ENCODE measurements at regions not wholly inside any gene's neighbourhood (a gene's known extent, or its start where the extent isn't known, plus 50 kb on each side); places are given as distances from the start of the nearest gene placed in this dataset.
A peak's percentile ranks its signal among the peaks of the same experiment; 100 is the strongest.

- no peaks in the 10 kb centered on the region for H3K36me3 ChIP-seq (ENCODE audit: control insufficient read depth, insufficient read depth, low read length)
- H3K4me3 ChIP-seq (ENCODE audit: low read length): no peak overlapping the region
- Mint-ChIP-seq H3K27me3 (ENCODE audit: insufficient read depth) (no peaks in the 10 kb centered on the region), H3K36me3 (ENCODE audit: low read depth) (no peaks in the 10 kb centered on the region), H3K27ac (no peak overlapping the region), H3K4me1 (peaks cover 30% of the 10 kb centered on the region), H3K9me3 (no peaks in the 10 kb centered on the region), H3K4me3 (no peak overlapping the region)
- H3K4me1 ChIP-seq (ENCODE audit: control insufficient read depth, insufficient read depth, low read length): peaks cover 18% of the 10 kb centered on the region
- no peak overlapping the region for H3K9ac ChIP-seq (ENCODE audit: extremely low read depth, low read length, poor library complexity, severe bottlenecking)
- TF ChIP-seq CTCF (conservative IDR thresholded peaks at IDR 0.05): no peak
- peak overlapping the region; percentile 10 for H3K27ac ChIP-seq (ENCODE audit: low read depth, low read length)
- 85 to 100% methylated on average over 2 to 5 of the region's 5 CpGs for WGBS, 2 experiments (ENCODE audit: insufficient coverage in 1 of 2, insufficient read length in 1 of 2)
- H3K9me3 ChIP-seq (ENCODE audit: control insufficient read depth, low read length): no peaks in the 10 kb centered on the region
- DNase-seq: no peak
- no peaks in the 10 kb centered on the region for H3K27me3 ChIP-seq (ENCODE audit: control insufficient read depth, insufficient read depth, low read length, poor library complexity, severe bottlenecking)
Observed at GRCh38 chr21:31398574-31398973, 54.5 kb upstream of the TIAM1 start.

- H3K9me3 ChIP-seq (ENCODE audit: control insufficient read depth, low read length): no peaks in the 10 kb centered on the region
- H3K4me1 Mint-ChIP-seq: peaks cover 26% of the 10 kb centered on the region
- H3K4me3 ChIP-seq (ENCODE audit: low read length): no peak overlapping the region
- no peak overlapping the region for H3K9ac ChIP-seq (ENCODE audit: extremely low read depth, low read length, poor library complexity, severe bottlenecking)
- H3K4me3 Mint-ChIP-seq: no peak overlapping the region
- peaks cover 14% of the 10 kb centered on the region for H3K4me1 ChIP-seq (ENCODE audit: control insufficient read depth, insufficient read depth, low read length)
- H3K27me3 Mint-ChIP-seq (ENCODE audit: insufficient read depth): no peaks in the 10 kb centered on the region
- peak; percentile 61 for DNase-seq
- no peak for TF ChIP-seq CTCF (conservative IDR thresholded peaks at IDR 0.05)
- no peaks in the 10 kb centered on the region for H3K27me3 ChIP-seq (ENCODE audit: control insufficient read depth, insufficient read depth, low read length, poor library complexity, severe bottlenecking)
- H3K36me3 Mint-ChIP-seq (ENCODE audit: low read depth): no peaks in the 10 kb centered on the region
- H3K27ac Mint-ChIP-seq: no peak overlapping the region
- 92% methylated on average over 1 of the region's 1 CpG; no CpG with 5 or more reads in 1 of the 2 experiments for WGBS, 2 experiments (ENCODE audit: insufficient coverage in 1 of 2, insufficient read length in 1 of 2)
- H3K36me3 ChIP-seq (ENCODE audit: control insufficient read depth, insufficient read depth, low read length): no peaks in the 10 kb centered on the region
- peak overlapping the region; percentile 10 for H3K27ac ChIP-seq (ENCODE audit: low read depth, low read length)
- H3K9me3 Mint-ChIP-seq: no peaks in the 10 kb centered on the region
Observed at GRCh38 chr21:31397939-31398338, 53.9 kb upstream of the TIAM1 start.

- no peaks in the 10 kb centered on the region for H3K36me3 ChIP-seq (ENCODE audit: control insufficient read depth, insufficient read depth, low read length)
- no peaks in the 10 kb centered on the region for H3K27me3 ChIP-seq (ENCODE audit: control insufficient read depth, insufficient read depth, low read length, poor library complexity, severe bottlenecking)
- no peak overlapping the region for H3K4me3 ChIP-seq (ENCODE audit: low read length)
- Mint-ChIP-seq H3K4me3 (no peak overlapping the region), H3K27me3 (ENCODE audit: insufficient read depth) (no peaks in the 10 kb centered on the region), H3K9me3 (no peaks in the 10 kb centered on the region), H3K36me3 (ENCODE audit: low read depth) (no peaks in the 10 kb centered on the region), H3K27ac (no peak overlapping the region), H3K4me1 (peaks cover 24% of the 10 kb centered on the region)
- TF ChIP-seq CTCF (conservative IDR thresholded peaks at IDR 0.05): no peak
- WGBS, 2 experiments (ENCODE audit: insufficient coverage in 1 of 2, insufficient read length in 1 of 2): 80 to 84% methylated on average over 1 to 5 of the region's 5 CpGs
- H3K9me3 ChIP-seq (ENCODE audit: control insufficient read depth, low read length): no peaks in the 10 kb centered on the region
- no peak overlapping the region for H3K27ac ChIP-seq (ENCODE audit: low read depth, low read length)
- H3K9ac ChIP-seq (ENCODE audit: extremely low read depth, low read length, poor library complexity, severe bottlenecking): no peak overlapping the region
- peaks cover 14% of the 10 kb centered on the region for H3K4me1 ChIP-seq (ENCODE audit: control insufficient read depth, insufficient read depth, low read length)
- no peak for DNase-seq
Observed at GRCh38 chr21:31397515-31397926, 53.5 kb upstream of the TIAM1 start.

All from endodermal cell (in vitro differentiated cells).